ENCODE measurements at regions not wholly inside any gene's neighbourhood (a gene's known extent, or its start where the extent isn't known, plus 50 kb on each side); places are given as distances from the start of the nearest gene placed in this dataset.

DNA sequence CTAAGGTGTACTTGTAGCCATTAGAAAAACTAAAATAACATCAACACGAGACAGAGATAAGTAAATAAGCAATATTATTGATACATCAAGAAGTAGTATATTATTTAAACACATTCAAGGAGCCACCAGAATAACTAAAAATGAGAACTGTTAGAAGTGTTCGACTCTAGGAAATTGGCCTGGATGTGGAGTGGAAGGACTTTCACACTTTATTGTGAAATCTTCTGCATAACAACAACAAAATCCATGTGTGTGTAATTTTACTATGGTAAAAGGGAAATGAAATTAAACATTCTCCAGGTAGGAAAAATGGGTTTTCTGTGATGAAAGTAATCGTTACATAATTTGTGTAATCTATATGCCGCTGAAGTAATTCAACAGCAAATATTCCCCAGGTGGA is 96.3 kb upstream of the RNF152 start:
- intact Hi-C loops (cut with micrococcal nuclease), result no loop called here
- ATAC-seq (no peak), DNase-seq (no peak)

DNA sequence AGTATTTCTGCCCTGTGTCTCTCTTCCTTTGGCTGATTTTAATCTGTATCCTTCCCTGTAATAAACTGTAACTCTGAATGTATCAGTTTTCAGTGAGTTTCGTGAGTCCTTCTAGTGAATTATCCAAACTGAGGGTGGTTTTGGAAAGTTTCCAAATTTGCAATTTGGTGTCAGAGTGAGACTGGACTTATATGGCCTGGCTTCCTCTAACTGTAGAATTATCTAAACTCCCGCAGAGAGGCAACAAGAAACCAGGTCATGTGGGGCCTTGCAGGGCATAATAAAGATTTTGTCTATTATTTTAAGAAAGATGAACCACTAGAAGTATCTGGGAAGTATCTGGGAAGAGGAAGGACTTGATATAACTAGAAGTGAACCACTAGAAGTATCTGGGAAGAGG is 95.3 kb upstream of the RNF152 start:
- DNase-seq, result no peak
- no peak for ATAC-seq
- intact Hi-C loops (cut with micrococcal nuclease), result no loop called here

DNA sequence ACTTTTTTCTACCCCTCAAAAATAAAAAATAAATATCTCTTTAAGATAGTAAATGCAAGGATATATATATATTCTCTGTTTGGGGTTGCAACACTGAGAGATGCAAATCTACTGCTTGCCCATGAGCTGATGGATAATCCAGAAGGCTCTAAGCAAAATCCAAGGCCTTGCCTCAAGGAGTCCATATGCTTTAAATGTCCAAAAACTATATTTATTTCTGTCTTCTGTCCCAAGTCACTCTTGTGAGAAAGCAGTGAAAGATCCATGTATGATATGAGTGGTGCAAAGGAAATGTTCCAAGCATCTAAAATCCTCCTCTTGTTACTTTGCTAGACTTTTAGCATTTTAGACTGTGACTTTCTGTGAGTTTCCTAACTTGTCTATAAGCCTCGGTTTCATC is 92.9 kb upstream of the RNF152 start:
- DNase-seq (no peak), ATAC-seq (no peak)
- intact Hi-C loops (cut with micrococcal nuclease), result no loop called here

- ATAC-seq (peak; percentile 31), DNase-seq (no peak)
- intact Hi-C loops (cut with micrococcal nuclease), result no loop called here
Measured at GRCh38 chr18:61984349-61984748, 91.5 kb upstream of the RNF152 start.

DNA sequence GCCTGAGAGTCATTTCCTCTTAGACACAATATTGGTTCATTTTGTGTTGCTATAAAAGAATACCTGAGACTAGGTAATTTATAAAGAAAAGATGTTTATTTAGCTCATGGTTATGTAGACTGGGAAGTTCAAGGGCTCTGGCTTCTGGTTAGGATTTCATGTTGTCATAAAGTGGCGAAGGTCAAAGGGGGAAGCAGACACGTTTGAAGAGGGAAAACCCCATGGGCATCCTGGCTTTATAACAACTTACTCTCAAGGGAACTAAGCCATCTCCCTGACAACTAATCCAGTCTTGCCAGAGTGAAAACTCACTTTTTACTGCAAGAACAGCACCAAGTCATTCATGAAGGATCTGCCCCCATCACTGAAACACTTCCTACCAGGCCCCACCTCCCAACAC is 89.7 kb upstream of the RNF152 start:
- intact Hi-C loops (cut with micrococcal nuclease), result no loop called here
- ATAC-seq (no peak), DNase-seq (no peak)

DNA sequence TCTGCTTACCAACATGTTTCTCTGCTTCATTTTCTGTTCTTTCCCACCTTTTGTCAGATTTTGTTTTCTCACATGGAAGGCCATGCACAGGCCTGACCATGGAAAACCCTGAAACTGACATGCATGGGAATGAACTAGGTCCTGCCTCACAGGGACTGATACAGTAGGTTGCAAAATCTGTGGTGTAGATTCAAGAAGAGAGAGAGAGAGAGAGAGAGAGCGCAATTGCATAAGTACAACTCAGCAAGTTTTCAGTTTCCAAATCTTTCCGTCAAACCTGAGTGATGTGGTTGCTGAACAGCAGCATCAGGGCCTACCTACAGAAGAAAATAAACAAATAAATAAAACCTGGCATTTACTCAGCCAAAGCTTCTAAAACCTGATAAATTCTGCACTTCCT is 87.5 kb upstream of the RNF152 start:
- intact Hi-C loops (cut with micrococcal nuclease), result no loop called here
- DNase-seq (no peak), ATAC-seq (peak; percentile 41)

- DNase-seq (no peak), ATAC-seq (no peak)
- intact Hi-C loops (cut with micrococcal nuclease), result no loop called here
Measured at GRCh38 chr18:61975526-61976326, 82.9 kb upstream of the RNF152 start.

- intact Hi-C loops (cut with micrococcal nuclease), result no loop called here
- no peak for ATAC-seq
- no peak for DNase-seq
Measured at GRCh38 chr18:61973273-61974115, 80.7 kb upstream of the RNF152 start.

- ATAC-seq, result no peak
- intact Hi-C loops (cut with micrococcal nuclease), result no loop called here
- no peak for DNase-seq
Measured at GRCh38 chr18:61972389-61973264, 79.8 kb upstream of the RNF152 start.

DNA sequence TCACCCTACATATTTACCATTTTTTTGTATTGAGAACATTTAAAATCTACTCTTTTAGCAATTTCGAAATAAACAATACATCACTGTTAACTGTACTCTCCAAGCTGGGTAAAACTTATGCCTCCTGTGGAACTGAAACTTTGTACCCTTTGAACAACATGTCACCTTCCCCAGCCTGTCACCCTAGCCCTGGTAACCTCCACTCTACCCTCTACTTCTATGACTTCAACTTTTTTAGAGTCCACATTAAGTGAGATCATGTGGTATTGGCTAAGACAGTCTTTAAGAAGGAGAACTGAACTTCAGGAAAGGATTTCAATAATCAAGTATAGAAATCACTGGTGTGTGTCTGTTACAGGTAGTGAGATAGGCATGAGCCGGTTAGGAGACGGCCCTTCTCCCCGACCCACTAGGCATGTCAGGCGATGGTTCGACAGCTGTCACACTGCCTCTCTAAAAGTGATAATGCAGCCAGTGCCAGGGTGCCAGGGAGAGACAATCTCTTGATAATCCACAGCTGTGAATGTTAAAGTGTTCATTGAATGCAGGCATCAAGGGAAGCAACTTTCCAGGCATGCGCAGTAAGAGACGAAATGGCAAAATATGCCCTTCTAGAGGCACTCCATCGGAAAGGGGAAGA is 74.6 kb upstream of the RNF152 start:
- no peak for ATAC-seq
- intact Hi-C loops (cut with micrococcal nuclease), result no loop called here

GRCh38 chr18:61965311-61965710 is 72.5 kb upstream of the RNF152 start:
- DNase-seq, result no peak
- no peak for ATAC-seq
- intact Hi-C loops (cut with micrococcal nuclease), result no loop called here

More for the DNA sequence above, 74.6 kb upstream of the RNF152 start:
- DNase-seq, result no peak

DNA sequence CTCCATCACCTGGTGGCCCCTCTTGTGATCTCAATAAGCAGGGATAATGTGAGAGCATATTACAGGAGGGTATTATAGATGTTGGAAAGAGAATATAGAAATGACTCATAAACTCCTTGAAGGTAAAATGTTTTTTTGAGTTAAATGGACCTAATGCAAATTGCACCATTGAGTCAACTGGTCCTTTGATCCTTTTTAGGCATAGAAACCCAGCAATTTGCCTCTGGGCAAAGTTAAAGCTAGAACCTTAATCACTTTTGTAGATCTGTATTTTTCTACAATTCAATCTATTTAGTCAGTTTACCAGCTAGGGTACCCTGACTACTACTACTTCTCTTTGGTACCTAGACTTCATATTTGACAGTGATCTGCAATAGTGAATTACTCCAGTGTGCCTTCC is 71.8 kb upstream of the RNF152 start:
- intact Hi-C loops (cut with micrococcal nuclease), result no loop called here
- ATAC-seq, result no peak
- no peak for DNase-seq

DNA sequence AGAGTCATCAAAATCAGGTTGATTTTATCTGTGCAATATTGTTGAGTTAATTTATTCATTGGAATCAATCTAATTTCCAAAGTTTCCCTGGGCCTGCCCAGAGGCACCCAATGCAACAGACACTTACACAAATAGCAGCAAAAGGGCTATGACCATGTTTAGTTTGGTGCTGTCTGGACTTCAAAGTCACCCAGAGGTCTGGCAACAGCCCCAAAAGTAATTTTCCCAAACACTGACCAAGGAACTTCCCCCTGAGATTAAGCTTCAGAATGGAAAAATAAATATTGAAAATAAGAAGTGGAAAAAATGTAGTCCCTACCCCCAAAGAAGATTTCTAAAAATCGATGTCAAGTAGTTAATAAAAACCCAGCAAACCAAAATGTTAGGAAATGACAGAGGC is 70.9 kb upstream of the RNF152 start:
- DNase-seq (no peak), ATAC-seq (peak; percentile 65)
- intact Hi-C loops (cut with micrococcal nuclease), result no loop called here

GRCh38 chr18:61957801-61958516 is 65.2 kb upstream of the RNF152 start:
- no peak for DNase-seq
- intact Hi-C loops (cut with micrococcal nuclease), result no loop called here
- no peak for ATAC-seq

- intact Hi-C loops (cut with micrococcal nuclease), result no loop called here
- DNase-seq, result no peak
- ATAC-seq, result no peak
Measured at GRCh38 chr18:61955644-61956043, 62.8 kb upstream of the RNF152 start.

GRCh38 chr18:61954096-61954746 is 61.4 kb upstream of the RNF152 start:
- no peak for ATAC-seq
- DNase-seq, result no peak
- intact Hi-C loops (cut with micrococcal nuclease), result no loop called here

- ATAC-seq (no peak), DNase-seq (no peak)
- intact Hi-C loops (cut with micrococcal nuclease), result no loop called here
Measured at GRCh38 chr18:61953641-61954040, 60.8 kb upstream of the RNF152 start.

- no peak for ATAC-seq
- intact Hi-C loops (cut with micrococcal nuclease), result no loop called here
Measured at GRCh38 chr18:61953161-61953560, 60.4 kb upstream of the RNF152 start.

More at GRCh38 chr18:61953161-61953560, 60.4 kb upstream of the RNF152 start:
- DNase-seq, result no peak

All from left ventricle myocardium superior (tissue), 1 donor.